OCI-LY1 (cell line): ENCODE measurements at regions not wholly inside any gene's neighbourhood (a gene's known extent, or its start where the extent isn't known, plus 50 kb on each side); places are given as distances from the start of the nearest gene placed in this dataset.

ENCODE experiments used
- H2AFZ ChIP-seq: fragments of 200-600 bp; sonication (generic), shearing (Covaris generic); 2 replicates; pipeline ENCODE4 v1.6.0; 2014; ENCODE audit warnings: antibody characterized with exemption, mild to moderate bottlenecking, low read length
- H3F3A ChIP-seq: fragments of 200-600 bp; sonication (generic), shearing (Covaris generic); 2 replicates; pipeline ENCODE4 v1.6.0; 2014; ENCODE audit warnings: mild to moderate bottlenecking, antibody characterized with exemption, low read length, moderate library complexity; ENCODE audit not compliant: insufficient read depth
- H3K27ac ChIP-seq: fragments of 200-600 bp; sonication (generic); 2 replicates; pipeline ENCODE4 v1.5.1; 2014; ENCODE audit warnings: low read length, mixed run types, mild to moderate bottlenecking, low read depth; ENCODE audit not compliant: poor library complexity, severe bottlenecking
- H3K27me3 ChIP-seq: fragments of 200-600 bp; sonication (generic); 2 replicates; pipeline ENCODE4 v1.6.0; 2014; ENCODE audit warnings: antibody characterized with exemption, mild to moderate bottlenecking, low read length, moderate library complexity; ENCODE audit not compliant: insufficient read depth
- H3K36me3 ChIP-seq: fragments of 200-600 bp; sonication (generic); 2 replicates; pipeline ENCODE4 v1.6.1; 2014; ENCODE audit warnings: mild to moderate bottlenecking, antibody characterized with exemption, low read length, moderate library complexity, mixed read lengths; ENCODE audit not compliant: insufficient read depth
- H3K4me1 ChIP-seq: fragments of 200-600 bp; sonication (generic); 2 replicates; pipeline ENCODE4 v1.5.1; 2014; ENCODE audit warnings: mild to moderate bottlenecking, low read length, moderate library complexity; ENCODE audit not compliant: insufficient read depth, severe bottlenecking
- H3K4me2 ChIP-seq: fragments of 200-600 bp; sonication (generic), shearing (Covaris generic); 2 replicates; pipeline ENCODE4 v1.6.1; 2014; ENCODE audit warnings: low read length
- H3K4me3 ChIP-seq: fragments of 200-600 bp; sonication (generic); 2 replicates; pipeline ENCODE4 v1.5.1; 2014; ENCODE audit warnings: low read length, low read depth, mild to moderate bottlenecking, mixed read lengths; ENCODE audit not compliant: poor library complexity, severe bottlenecking
- H3K79me2 ChIP-seq: fragments of 200-600 bp; shearing (Covaris generic); 2 replicates; pipeline ENCODE4 v1.6.1; 2016; ENCODE audit warnings: mixed run types, low read length, mixed read lengths; ENCODE audit not compliant: insufficient read depth
- H3K9ac ChIP-seq: fragments of 200-600 bp; sonication (generic), shearing (Covaris generic); 2 replicates; pipeline ENCODE4 v1.6.1; 2014; ENCODE audit warnings: mild to moderate bottlenecking, low read length, mixed read lengths
- H3K9me2 ChIP-seq: fragments of 200-600 bp; sonication (generic), shearing (Covaris generic); 2 replicates; pipeline ENCODE4 v1.6.1; 2014; ENCODE audit warnings: low read depth, mild to moderate bottlenecking, low read length, mixed read lengths
- H3K9me3 ChIP-seq: fragments of 200-600 bp; shearing (Covaris generic); 2 replicates; pipeline ENCODE4 v1.6.1; 2014; ENCODE audit warnings: low read length, mixed read lengths
- H4K20me1 ChIP-seq: fragments of 200-600 bp; sonication (generic), shearing (Covaris generic); 2 replicates; pipeline ENCODE4 v1.6.0; 2016; ENCODE audit warnings: mild to moderate bottlenecking, low read length; ENCODE audit not compliant: insufficient read depth
- CTCF ChIP-seq: fragments of 200-600 bp; sonication (generic), shearing (Covaris generic); IDR thresholded peaks from 2 replicates; pipeline ENCODE4 v1.5.1; 2017; ENCODE audit warnings: mild to moderate bottlenecking, antibody characterized with exemption, low read length, moderate library complexity, mixed read lengths
- EZH2 ChIP-seq: fragments of 200-600 bp; sonication (generic), shearing (Covaris generic); IDR thresholded peaks from 2 replicates; pipeline ENCODE4 v1.8.0; 2017; ENCODE audit warnings: borderline replicate concordance, mixed run types, mild to moderate bottlenecking, antibody characterized with exemption, low read length, moderate library complexity, mixed read lengths

- no peaks in the 10 kb centered on the region for H3K79me2 ChIP-seq
- H3K9me3 ChIP-seq = no peaks in the 10 kb centered on the region
- no peak for TF ChIP-seq EZH2
- TF ChIP-seq CTCF = no peak
- H4K20me1 ChIP-seq = no peaks in the 10 kb centered on the region
- H3K4me3 ChIP-seq = no peak overlapping the region
- no peaks in the 10 kb centered on the region for H3K36me3 ChIP-seq
- H3K27me3 ChIP-seq = no peaks in the 10 kb centered on the region
- H3K4me2 ChIP-seq = no peak overlapping the region
- no peak overlapping the region for H3K9ac ChIP-seq
- no peaks in the 10 kb centered on the region for H3K4me1 ChIP-seq
- H3K9me2 ChIP-seq = no peaks in the 10 kb centered on the region
- no peak overlapping the region for H3K27ac ChIP-seq
- H2AFZ ChIP-seq = no peak overlapping the region
- H3F3A ChIP-seq = no peaks in the 10 kb centered on the region
Observed at GRCh38 chrX:43064096-43064495, 286.1 kb upstream of the PPP1R2C start.

GRCh38 chrX:43065978-43066377 is 288.0 kb upstream of the PPP1R2C start:
- Histone ChIP-seq H3K4me2 (no peak overlapping the region), H3K4me3 (no peak overlapping the region), H3F3A (no peaks in the 10 kb centered on the region), H3K9me2 (no peaks in the 10 kb centered on the region), H2AFZ (no peak overlapping the region), H3K27me3 (no peaks in the 10 kb centered on the region), H3K9me3 (no peaks in the 10 kb centered on the region), H4K20me1 (no peaks in the 10 kb centered on the region), H3K79me2 (no peaks in the 10 kb centered on the region), H3K36me3 (no peaks in the 10 kb centered on the region), H3K4me1 (no peaks in the 10 kb centered on the region), H3K27ac (no peak overlapping the region), H3K9ac (no peak overlapping the region)
- TF ChIP-seq EZH2 = no peak
- no peak for TF ChIP-seq CTCF

GRCh38 chrX:43068639-43069038 is 290.7 kb upstream of the PPP1R2C start:
- no peak overlapping the region for H3K27ac ChIP-seq
- no peaks in the 10 kb centered on the region for H3K79me2 ChIP-seq
- TF ChIP-seq CTCF (no peak), EZH2 (no peak)
- no peak overlapping the region for H3K4me2 ChIP-seq
- no peaks in the 10 kb centered on the region for H4K20me1 ChIP-seq
- H3K4me3 ChIP-seq = no peak overlapping the region
- no peaks in the 10 kb centered on the region for H3K9me2 ChIP-seq
- H3K9me3 ChIP-seq = no peaks in the 10 kb centered on the region
- no peaks in the 10 kb centered on the region for H3K36me3 ChIP-seq
- H3K4me1 ChIP-seq = no peaks in the 10 kb centered on the region
- H3K27me3 ChIP-seq = no peaks in the 10 kb centered on the region
- no peak overlapping the region for H2AFZ ChIP-seq
- no peaks in the 10 kb centered on the region for H3F3A ChIP-seq
- no peak overlapping the region for H3K9ac ChIP-seq
